ENCODE measurements at regions not wholly inside any gene's neighbourhood (a gene's known extent, or its start where the extent isn't known, plus 50 kb on each side); places are given as distances from the start of the nearest gene placed in this dataset.

GRCh38 chr2:67548317-67549201 lies 151.4 kb downstream of the ETAA1 start:
- Histone ChIP-seq H3K4me2 (ENCODE audit: low read length) (no peak overlapping the region), H3K9me2 (ENCODE audit: insufficient read depth, low read length) (no peaks in the 10 kb centered on the region), H3K27me3 (ENCODE audit: insufficient read depth, low read depth, low read length) (no peaks in the 10 kb centered on the region), H3K9me3 (ENCODE audit: low read length) (no peaks in the 10 kb centered on the region), H3K4me3 (ENCODE audit: low read length) (peak overlapping the region; percentile 2), H2AFZ (ENCODE audit: low read depth, low read length) (no peak overlapping the region), H3K9ac (ENCODE audit: low read length) (no peak overlapping the region), H3K79me2 (replicated peaks; ENCODE audit: insufficient read depth, low read length) (no peaks in the 10 kb centered on the region), H3K27ac (ENCODE audit: low read length) (no peak overlapping the region), H3F3A (ENCODE audit: insufficient read depth, low read length, poor library complexity, severe bottlenecking) (no peaks in the 10 kb centered on the region), H3K36me3 (ENCODE audit: insufficient read depth, low read length) (no peaks in the 10 kb centered on the region), H4K20me1 (ENCODE audit: insufficient read depth) (no peaks in the 10 kb centered on the region)
- peak; percentile 97 for TF ChIP-seq EP300 (conservative IDR thresholded peaks at IDR 0.05; ENCODE audit: poor library complexity, severe bottlenecking)
- TF ChIP-seq, protein P1, sequence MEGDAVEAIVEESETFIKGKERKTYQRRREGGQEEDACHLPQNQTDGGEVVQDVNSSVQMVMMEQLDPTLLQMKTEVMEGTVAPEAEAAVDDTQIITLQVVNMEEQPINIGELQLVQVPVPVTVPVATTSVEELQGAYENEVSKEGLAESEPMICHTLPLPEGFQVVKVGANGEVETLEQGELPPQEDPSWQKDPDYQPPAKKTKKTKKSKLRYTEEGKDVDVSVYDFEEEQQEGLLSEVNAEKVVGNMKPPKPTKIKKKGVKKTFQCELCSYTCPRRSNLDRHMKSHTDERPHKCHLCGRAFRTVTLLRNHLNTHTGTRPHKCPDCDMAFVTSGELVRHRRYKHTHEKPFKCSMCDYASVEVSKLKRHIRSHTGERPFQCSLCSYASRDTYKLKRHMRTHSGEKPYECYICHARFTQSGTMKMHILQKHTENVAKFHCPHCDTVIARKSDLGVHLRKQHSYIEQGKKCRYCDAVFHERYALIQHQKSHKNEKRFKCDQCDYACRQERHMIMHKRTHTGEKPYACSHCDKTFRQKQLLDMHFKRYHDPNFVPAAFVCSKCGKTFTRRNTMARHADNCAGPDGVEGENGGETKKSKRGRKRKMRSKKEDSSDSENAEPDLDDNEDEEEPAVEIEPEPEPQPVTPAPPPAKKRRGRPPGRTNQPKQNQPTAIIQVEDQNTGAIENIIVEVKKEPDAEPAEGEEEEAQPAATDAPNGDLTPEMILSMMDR (IDR thresholded peaks at IDR 0.05; ENCODE audit: poor library complexity, severe bottlenecking): no peak
- TF ChIP-seq EZH2 (IDR thresholded peaks at IDR 0.05; ENCODE audit: borderline replicate concordance, insufficient read depth, low read length, poor library complexity, severe bottlenecking): no peak
- TF ChIP-seq MXI1 (conservative IDR thresholded peaks at IDR 0.05; ENCODE audit: poor library complexity, severe bottlenecking): peak; percentile 23
- TF ChIP-seq POLR2AphosphoS5 (IDR thresholded peaks at IDR 0.05): peak; percentile 91
- TF ChIP-seq, protein P2, sequence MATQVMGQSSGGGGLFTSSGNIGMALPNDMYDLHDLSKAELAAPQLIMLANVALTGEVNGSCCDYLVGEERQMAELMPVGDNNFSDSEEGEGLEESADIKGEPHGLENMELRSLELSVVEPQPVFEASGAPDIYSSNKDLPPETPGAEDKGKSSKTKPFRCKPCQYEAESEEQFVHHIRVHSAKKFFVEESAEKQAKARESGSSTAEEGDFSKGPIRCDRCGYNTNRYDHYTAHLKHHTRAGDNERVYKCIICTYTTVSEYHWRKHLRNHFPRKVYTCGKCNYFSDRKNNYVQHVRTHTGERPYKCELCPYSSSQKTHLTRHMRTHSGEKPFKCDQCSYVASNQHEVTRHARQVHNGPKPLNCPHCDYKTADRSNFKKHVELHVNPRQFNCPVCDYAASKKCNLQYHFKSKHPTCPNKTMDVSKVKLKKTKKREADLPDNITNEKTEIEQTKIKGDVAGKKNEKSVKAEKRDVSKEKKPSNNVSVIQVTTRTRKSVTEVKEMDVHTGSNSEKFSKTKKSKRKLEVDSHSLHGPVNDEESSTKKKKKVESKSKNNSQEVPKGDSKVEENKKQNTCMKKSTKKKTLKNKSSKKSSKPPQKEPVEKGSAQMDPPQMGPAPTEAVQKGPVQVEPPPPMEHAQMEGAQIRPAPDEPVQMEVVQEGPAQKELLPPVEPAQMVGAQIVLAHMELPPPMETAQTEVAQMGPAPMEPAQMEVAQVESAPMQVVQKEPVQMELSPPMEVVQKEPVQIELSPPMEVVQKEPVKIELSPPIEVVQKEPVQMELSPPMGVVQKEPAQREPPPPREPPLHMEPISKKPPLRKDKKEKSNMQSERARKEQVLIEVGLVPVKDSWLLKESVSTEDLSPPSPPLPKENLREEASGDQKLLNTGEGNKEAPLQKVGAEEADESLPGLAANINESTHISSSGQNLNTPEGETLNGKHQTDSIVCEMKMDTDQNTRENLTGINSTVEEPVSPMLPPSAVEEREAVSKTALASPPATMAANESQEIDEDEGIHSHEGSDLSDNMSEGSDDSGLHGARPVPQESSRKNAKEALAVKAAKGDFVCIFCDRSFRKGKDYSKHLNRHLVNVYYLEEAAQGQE (IDR thresholded peaks at IDR 0.05; ENCODE audit: borderline replicate concordance): peak; percentile 33
- TF ChIP-seq TAF1 (IDR thresholded peaks at IDR 0.05; ENCODE audit: low read depth): no peak
- TF ChIP-seq SMC3 (conservative IDR thresholded peaks at IDR 0.05; ENCODE audit: poor library complexity): peak; percentile 37
- TF ChIP-seq RAD21 (conservative IDR thresholded peaks at IDR 0.05): peak; percentile 18

- H3K4me2 ChIP-seq (ENCODE audit: low read length): no peak overlapping the region
- H3K27me3 ChIP-seq (ENCODE audit: insufficient read depth, low read depth, low read length): no peaks in the 10 kb centered on the region
- no peaks in the 10 kb centered on the region for H4K20me1 ChIP-seq (ENCODE audit: insufficient read depth)
- H3K36me3 ChIP-seq (ENCODE audit: insufficient read depth, low read length): no peaks in the 10 kb centered on the region
- TF ChIP-seq MXI1 (conservative IDR thresholded peaks at IDR 0.05; ENCODE audit: poor library complexity, severe bottlenecking) (no peak), SMC3 (conservative IDR thresholded peaks at IDR 0.05; ENCODE audit: poor library complexity) (no peak), POLR2AphosphoS5 (IDR thresholded peaks at IDR 0.05) (no peak), RAD21 (conservative IDR thresholded peaks at IDR 0.05) (no peak), EZH2 (IDR thresholded peaks at IDR 0.05; ENCODE audit: borderline replicate concordance, insufficient read depth, low read length, poor library complexity, severe bottlenecking) (no peak), EP300 (conservative IDR thresholded peaks at IDR 0.05; ENCODE audit: poor library complexity, severe bottlenecking) (no peak), TAF1 (IDR thresholded peaks at IDR 0.05; ENCODE audit: low read depth) (no peak)
- TF ChIP-seq, protein P2 (IDR thresholded peaks at IDR 0.05; ENCODE audit: borderline replicate concordance): no peak
- TF ChIP-seq, protein P1 (IDR thresholded peaks at IDR 0.05; ENCODE audit: poor library complexity, severe bottlenecking): no peak
- no peaks in the 10 kb centered on the region for H3F3A ChIP-seq (ENCODE audit: insufficient read depth, low read length, poor library complexity, severe bottlenecking)
- no peak overlapping the region for H3K9ac ChIP-seq (ENCODE audit: low read length)
- H2AFZ ChIP-seq (ENCODE audit: low read depth, low read length): no peak overlapping the region
- no peak overlapping the region for H3K27ac ChIP-seq (ENCODE audit: low read length)
- no peaks in the 10 kb centered on the region for H3K9me2 ChIP-seq (ENCODE audit: insufficient read depth, low read length)
- H3K79me2 ChIP-seq (replicated peaks; ENCODE audit: insufficient read depth, low read length): no peaks in the 10 kb centered on the region
- no peak overlapping the region for H3K4me3 ChIP-seq (ENCODE audit: low read length)
- H3K9me3 ChIP-seq (ENCODE audit: low read length): no peaks in the 10 kb centered on the region
These were observed 162.0 kb downstream of the ETAA1 start for GRCh38 chr2:67559156-67559555.

Data from neural cell (in vitro differentiated cells).